ENCODE measurements at regions not wholly inside any gene's neighbourhood (a gene's known extent, or its start where the extent isn't known, plus 50 kb on each side); places are given as distances from the start of the nearest gene placed in this dataset.

DNA sequence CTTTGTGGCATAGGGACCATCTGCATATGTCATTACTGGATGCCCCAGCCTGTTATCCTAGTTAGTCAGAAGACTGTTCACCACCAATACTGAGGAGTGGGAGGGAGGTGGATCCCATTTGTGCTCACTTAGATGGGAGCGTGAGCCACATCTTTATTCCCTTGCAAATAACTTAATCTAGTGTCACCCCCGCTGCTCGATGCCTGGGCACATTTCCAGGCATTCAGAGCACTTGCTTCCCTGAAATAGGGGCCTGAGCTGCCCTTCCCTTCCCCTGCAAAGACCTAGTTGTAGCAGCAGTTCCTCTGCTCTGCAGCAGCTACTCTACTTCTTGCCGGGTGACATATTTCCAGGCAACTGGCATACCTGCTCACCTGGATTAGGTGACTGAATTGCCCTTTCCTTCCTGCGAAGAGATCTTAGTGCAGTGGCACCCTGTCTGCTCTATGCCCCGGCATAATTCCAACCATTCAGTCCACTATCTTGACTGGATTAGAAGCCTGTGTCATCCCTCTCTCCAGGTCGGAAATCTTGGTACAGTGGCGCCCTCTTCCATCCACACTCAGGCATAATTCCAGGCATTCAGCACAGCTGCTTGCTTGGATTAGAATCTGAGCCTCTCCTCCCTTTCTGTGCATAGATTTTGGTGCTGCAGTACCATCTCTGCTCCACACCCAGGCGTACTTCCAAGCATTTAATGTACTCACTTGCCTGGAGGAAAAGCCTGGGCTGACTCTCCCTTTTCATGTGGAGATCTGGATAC is 1389.1 kb upstream of the TMEFF2 start:
- DNase-seq, result no peak

DNA sequence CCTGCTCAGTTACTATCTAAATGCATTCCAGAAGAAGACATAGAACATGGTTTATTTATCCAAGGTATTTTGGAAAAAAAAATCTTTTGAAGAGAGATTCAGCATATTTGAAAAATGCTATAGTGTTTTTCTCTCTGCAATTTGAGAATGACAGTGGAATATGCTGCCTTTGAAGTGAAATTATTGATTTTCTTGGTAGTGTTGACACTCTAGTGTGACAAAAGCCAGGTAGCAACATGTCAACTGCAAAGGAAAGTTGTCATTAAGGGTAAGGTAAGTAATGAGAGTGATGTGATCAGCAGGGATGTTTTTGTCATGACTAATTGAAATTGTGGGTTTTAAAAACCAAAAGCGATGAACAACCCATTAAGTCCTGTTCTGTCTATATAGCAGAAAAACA is 1387.1 kb upstream of the TMEFF2 start:
- DNase-seq, result no peak

DNA sequence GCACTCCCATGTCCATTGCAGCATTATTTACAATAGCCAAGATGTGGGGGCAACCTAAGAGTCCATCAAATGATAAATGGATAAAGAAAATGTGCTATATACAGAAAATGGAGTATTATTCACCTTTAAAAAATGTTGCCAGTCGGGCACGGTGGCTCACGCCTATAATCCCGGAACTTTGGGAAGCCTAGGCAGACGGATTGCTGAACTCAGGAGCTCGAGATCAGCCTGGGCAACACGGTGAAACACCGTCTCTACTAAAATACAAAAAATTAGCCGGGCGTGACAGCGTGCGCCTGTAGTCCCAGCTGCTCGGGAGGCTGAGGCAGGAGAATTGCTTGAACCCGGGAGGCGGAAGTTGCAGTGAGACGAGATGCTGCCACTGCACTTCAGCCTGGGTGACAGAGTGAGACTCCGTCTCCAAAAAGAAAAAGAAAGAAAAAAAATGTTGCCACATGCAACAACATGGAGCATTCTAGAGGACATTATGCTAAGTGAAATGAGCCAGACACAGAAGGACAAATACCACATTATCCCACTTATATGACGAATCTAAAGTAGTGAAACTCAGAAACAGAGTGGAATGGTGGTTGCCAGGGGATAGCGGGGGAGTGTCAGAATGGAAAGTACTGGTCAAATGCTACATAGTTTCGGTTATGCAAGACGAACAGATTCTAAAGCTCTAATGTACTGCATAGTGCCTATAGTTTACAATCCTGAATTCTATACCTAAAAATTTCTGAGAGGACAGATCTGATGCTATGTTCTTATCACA is 1385.6 kb upstream of the TMEFF2 start:
- no peak for DNase-seq

DNA sequence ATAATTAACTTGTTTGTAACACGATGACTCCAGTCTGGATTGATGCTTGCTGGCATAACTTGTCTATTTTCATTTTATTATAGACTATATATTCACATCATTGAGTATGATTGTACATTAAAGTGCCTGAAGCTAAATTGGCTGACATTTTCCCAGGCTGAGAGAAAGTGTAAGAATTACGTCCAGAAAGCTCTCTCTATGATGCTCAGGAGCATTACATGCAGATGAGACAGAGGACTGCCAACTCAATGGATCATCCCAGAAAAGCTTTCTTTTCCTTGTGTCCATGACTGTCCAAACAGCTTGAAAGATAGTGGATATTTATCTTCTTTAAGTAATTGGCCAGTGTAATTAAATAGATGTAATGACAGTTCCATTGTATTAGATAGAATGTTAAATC is 1372.2 kb upstream of the TMEFF2 start:
- no peak for DNase-seq

DNA sequence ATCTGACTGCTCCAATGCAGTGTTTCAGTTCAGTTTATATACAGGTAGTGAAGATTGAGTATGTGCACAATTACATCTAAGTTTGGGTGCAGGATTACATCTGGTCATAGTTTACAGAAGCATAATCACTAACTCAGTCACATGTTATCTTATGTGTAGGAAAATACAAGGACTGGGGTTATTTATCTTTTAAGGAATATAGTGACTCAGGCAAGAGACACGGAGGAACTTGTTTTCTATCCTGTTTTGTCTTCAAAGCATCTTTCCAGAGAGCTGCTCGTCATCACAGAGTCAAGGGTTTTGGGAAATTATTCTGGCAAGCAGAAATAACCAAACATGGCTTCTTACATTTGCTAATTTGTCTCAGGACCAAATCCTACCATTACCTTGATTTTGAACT is 1371.5 kb upstream of the TMEFF2 start:
- DNase-seq, result no peak

DNA sequence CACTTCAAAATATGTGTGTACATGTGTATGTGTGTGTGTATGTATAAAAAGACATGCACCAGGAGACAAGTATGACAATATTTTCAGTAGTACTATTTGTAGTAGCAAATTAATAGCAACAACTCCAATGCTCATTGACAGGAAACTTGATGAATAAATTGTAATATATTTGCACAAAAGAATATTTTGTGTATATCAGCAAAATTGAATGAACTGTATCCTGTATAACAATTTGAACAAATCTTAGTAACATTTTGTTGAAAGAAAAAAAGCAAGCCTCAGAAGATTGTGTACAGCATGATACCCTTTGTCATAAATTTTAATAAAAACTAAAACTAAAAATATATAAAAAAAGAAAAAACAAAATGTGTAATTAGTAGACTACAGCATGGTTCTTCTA is 1367.3 kb upstream of the TMEFF2 start:
- no peak for DNase-seq

DNA sequence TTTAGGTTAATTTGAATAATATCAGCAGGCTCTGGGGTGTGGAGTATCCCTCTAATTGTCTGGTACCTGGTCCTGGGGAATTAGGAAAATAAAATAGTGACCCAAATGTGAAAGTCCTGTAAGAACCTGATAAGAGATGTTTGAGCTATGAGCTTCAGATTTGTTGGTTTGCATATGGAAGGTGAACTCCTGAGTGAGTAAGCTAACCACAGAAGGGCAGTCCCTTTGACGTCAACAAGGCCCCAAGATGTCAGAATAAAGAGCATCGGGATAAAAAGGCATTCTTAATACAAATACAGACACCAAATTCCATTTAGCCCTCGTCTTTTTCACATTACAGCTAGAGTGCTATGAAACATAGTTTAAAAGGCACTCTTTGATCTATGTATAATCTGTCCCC is 1366.3 kb upstream of the TMEFF2 start:
- no peak for DNase-seq

DNA sequence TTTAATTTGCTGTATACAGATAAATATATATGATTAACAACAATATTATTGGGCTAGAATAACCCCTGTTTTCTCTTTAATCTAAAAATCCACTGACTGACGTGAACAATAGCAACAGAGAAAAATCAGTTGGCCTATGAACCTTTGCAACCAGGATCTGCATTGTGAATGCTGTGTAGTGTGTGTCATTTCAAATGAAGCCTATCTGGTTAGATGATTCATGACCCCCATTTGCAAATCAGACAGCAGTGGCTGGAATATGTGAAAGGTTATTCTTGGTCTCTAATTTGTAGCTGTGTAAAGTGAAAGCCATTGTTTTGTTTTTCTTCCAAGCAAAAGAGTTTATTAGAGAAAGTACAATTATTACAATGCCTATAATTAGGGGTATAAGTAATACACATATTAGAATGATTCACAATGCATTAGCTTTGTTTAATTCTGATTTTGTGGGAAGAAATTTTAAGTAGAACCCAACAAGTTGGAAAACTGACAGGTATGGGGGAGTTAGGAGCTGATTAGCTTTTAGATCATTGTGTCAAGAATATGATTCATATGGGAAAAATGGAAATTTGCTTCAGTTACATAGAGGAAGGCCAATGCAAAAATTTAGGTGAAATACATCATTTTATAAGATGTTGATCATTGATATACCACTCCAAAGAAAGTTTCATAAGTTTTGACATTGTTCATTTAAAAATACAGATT is 1362.2 kb upstream of the TMEFF2 start:
- DNase-seq, result no peak

DNA sequence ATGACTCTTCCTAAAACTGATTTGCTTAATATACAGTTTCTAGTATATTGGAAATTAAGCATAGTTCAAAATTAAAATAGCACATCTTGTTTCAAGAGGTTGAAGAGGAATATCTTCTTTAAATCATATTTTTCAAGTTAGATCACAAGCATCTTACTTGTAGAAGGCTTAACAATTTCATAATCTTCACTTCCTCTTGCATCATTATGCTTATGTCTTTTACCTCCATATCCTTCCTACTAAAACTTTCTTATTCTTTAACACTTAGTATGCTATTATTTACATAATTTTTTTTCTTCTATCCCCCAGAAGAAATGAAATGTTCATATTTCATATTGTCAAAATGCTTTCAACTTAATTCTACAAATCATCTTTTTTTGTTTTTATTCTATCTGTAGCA is 1354.9 kb upstream of the TMEFF2 start:
- no peak for DNase-seq

DNA sequence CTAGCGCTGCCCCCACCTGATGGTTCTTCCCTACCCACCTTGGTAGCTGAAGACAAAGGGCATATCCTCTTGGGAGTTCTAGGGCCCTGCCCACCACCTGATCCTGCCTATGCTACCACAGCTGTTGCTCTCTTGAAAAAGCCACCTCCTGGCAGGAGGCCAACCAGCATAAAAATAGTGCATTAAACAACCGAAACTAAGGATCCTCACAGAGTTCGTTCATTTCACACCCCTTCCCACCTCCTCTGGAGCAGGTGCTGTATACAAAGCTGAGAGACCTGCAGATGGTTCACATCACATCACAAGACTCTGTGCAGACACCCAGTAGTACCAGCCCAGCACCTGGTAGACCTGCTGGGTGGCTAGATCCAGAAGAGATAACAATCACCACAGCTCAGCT is 1348.0 kb upstream of the TMEFF2 start:
- peak; percentile 48 for DNase-seq

DNA sequence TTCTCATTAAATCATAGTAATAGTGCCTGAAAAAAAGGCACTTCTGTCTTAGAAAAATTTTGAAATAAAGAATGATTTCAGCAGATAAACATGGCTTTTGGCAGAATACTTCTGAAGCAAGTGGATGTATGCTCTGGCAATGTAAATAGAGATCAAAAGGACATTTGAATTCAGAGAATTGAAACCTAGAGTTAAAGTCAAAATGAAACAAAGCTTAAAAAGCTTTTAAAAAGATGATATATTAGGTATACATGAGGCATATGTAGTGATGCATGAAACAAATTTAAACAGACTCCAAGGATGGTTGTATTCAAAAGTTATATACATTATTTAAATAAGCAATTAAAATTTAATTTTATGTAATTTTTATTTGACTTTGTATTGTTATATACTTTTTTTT is 1344.5 kb upstream of the TMEFF2 start:
- no peak for DNase-seq

DNA sequence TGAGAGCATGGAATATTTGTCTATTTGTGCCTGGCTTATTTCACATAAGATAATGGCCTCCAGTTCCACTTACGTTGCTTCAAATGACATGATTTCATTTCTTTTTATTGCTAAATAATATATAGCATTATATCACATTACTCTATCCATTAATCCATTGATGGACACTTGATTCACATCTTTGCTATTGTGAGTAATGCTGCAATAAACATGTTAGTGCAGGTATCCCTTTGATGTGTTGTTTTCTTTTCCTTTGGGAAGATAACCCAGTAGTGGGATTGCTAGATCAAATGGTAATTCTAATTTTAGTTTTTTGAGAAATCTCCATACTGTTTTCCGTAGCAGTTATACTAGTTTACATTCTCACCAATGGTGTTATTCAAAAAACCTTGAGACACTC is 1343.3 kb upstream of the TMEFF2 start:
- no peak for DNase-seq

DNA sequence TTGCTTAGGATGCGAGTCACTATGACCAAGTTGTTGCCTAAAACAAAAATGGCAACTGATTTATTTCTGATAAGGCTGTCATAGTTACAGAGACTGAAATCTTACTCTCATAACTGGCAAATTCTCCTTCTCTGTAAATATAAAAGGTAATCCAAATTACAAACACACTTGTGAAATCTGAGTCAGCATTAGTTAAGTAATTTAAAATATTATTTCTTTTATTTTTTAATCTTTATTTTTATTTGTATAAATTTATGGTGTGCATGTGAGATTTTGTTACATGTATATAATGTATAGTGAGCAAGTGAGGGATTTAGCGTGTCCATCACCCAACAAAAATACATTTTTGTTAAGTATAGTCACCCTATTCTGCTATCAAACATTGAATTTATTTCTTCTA is 1342.8 kb upstream of the TMEFF2 start:
- no peak for DNase-seq

DNA sequence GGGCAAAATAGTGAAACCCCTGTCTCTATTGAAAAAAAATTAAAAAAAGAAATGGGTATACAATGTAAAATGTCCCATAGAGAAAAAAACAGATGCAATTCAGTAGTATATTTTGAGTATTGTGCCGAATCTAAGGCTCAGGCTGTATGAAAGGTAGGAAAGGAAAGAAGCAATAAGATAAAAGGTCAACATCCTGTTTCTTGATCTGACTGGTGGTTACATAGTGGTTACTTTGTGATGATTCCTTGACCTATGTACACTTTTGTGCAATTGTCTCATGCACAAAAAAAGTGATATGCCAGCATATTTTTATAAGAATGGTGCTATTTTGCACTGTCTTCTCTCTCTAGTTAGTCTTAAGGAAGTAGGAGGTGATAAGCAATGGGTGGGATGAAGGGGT is 1333.7 kb upstream of the TMEFF2 start:
- no peak for DNase-seq

DNA sequence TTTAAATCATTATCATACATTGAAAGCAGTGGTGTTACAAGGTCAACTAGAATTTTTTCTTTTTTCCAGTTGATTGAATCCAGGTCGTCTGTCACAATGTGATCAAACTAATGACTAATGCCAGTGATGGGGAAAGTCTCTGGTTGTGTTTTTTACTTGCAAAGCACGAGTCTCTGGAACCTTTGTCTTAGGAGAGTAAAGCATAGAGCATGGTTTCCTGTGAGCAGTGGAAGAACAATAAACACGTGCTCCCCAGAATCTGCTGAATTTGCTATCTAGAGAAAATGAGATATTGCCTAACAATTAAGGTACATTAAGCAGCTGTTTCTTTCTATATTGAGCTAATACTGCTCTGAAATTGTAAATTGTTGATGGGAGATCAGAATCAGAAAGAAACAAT is 1332.4 kb upstream of the TMEFF2 start:
- DNase-seq, result no peak

DNA sequence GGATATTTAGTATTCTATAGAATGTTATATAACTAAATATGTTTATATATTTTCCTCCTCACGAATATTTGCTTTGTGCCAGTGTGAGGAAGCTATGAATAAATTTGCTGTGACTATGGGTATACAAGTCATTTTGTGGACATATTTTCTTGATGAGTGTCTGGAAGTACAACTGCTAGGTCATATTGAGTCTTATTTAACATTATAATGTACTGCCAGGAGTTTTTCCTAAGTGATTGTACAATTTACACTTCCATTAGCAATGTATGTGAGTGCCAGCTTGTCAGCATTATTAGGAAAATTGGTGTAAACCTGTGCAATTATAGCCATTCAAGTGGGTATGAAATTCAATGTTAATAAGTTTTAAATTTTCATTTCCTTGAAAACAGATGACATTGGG is 1328.9 kb upstream of the TMEFF2 start:
- DNase-seq, result no peak

DNA sequence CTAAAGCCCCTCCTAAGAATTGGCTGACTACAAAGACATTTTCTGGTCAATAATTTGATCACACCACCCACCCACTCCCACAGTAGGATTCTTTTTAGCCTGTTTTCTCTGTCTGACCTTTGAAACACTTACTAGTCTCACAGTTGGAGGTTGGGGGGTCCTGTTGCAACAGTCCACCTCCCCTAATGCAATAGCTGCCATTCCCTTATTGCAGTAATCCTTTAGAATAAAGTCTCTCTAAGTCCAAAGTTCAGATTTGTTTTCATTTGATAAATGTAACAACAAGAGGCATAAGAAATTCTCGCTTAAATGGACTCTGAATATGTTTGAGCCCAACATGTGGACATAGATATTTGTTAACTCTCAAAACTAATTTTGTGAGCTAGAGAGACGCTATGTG is 1326.8 kb upstream of the TMEFF2 start:
- DNase-seq, result no peak

DNA sequence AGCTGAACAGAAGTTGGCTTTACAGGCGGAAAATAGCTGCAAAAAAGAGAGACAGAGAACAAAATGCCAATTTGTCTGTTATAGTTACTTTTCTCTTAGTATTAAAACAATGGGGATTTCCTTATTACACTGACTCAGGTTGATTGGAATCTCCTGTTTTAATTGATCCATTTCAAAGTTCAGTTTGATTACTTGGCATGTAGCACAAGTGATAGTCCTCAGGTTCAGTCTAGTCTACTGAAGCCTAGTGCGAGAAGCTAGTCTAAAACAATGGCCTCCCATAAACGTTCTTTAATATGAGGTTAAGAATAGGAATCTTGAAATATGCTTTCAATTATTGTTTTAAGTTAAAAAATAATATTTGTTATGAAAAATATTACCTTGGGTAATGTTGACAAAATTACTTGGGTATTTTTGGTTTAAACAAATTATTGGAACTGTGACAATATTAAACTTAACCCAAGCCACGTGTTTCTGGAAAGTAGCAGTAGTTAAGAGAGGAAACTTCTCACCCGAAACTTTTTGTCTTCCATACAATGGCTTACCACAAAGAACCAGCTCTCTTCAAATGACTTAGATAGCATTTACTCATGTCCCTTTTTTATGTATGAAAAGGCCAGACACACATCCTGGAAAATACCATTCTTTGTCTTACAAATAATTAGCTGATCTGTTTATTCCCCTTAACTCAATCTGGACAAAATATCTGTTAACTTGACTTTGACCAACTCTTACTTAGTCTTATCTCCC is 1326.2 kb upstream of the TMEFF2 start:
- DNase-seq, result no peak

DNA sequence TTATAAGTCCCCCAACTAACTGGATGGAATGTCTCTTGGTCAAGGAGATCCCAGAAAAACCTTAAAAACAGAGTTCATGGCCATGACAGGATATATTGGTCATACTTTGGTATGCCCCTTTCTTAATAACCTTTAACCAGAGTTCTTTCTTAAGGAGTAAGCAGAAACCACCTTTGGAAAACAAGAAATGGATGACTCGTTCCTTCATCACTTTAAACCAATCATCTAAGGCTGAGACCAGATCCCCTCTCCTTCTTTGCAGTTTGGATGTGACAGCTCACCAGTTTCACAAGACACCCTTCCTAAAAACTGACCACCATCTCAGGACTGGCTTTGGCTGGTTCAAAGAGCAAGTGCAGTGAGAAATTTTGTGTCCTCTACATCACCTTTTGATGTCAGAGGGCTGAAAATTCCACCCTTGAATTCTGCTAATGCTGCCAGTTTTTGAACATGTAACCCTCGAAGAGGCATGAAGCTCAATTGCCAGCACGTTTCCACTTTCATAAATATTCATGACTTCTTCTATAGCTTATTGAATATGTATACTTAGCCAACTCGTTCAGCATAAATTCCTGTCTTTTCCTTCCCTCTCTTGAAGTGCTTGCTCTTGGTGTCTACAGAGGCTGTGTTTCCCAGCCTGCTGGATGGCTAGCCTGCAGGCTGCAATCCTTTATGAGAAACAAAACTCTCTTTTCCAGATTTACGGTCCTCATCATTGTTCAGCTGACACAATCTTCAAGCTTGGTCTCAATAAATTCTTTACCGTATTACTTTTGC is 1323.5 kb upstream of the TMEFF2 start:
- DNase-seq, result no peak

DNA sequence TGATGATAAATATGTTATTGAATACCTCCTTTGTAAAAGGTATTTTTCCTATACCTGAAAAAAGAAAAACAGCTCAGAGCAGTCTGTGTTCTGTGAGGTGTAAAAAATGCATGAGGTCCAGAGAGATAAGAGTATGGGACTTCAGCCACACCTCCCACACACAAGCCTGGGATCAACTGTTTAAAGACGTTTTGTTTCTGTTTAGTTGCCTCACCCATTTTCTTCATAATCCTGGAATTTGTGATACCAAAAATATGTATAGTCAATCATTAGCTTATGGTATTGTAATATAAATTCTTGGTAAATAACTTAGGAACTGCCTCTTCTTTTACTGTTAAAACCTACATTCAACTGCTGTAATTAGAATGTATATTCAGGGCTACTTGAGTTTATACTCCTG is 1322.9 kb upstream of the TMEFF2 start:
- no peak for DNase-seq

DNA sequence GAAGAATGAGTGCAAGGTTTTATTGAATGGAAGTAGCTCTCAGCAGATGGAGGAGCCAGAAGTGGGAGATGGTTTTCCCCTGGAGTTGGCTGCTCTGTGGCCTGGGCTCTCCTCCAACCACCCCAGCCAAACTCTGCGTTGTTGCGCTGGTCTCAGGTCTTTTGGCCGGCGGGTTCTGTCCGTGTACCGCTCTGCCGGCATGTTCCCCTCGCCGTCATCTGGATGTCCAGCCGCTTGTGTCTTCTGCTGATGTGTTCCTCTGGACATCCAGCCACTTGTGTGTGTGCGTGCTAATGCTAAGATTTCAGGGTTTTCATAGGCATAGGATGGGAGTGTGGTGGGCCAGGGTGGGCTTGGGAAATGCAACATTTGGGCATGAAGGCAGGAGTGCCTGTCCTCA is 1311.3 kb upstream of the TMEFF2 start:
- DNase-seq, result no peak

DNA sequence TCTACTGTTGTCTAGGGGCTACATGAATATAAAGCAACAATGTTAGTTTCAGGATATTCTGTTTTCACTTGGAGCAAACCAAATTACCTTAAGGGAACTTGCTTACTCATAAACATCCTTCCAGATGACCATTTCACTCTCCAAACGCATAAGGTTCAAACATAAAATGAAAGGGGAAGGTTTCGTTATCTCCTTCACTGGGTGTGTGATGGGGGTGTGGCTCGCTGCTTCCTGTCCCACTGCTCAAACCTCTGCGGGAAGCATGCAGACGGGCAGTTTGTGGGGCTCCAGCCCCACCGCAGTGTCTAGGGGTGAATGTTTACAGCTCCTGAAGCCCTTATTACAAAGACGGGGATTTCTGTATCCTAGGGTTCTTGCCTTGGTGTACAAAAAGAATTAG is 1310.9 kb upstream of the TMEFF2 start:
- DNase-seq, result no peak
